ENCODE measurements at regions not wholly inside any gene's neighbourhood (a gene's known extent, or its start where the extent isn't known, plus 50 kb on each side); places are given as distances from the start of the nearest gene placed in this dataset.

- no peak for TF ChIP-seq ELF4 (CRISPR knock-in tag; IDR thresholded peaks at IDR 0.05; ENCODE audit: low read depth)
- no peak for TF ChIP-seq KAT7 (CRISPR knock-in tag; IDR thresholded peaks at IDR 0.05; ENCODE audit: borderline replicate concordance)
- no peak for TF ChIP-seq CTCF (IDR thresholded peaks at IDR 0.05)
- no peak for TF ChIP-seq NR2C2 (CRISPR knock-in tag; IDR thresholded peaks at IDR 0.05)
- TF ChIP-seq ZNF281 (CRISPR knock-in tag; IDR thresholded peaks at IDR 0.05): no peak
- TF ChIP-seq, protein P1, sequence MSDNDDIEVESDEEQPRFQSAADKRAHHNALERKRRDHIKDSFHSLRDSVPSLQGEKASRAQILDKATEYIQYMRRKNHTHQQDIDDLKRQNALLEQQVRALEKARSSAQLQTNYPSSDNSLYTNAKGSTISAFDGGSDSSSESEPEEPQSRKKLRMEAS (CRISPR knock-in tag; IDR thresholded peaks at IDR 0.05): no peak
- no peak for TF ChIP-seq SP1 (CRISPR knock-in tag; conservative IDR thresholded peaks at IDR 0.05)
- no peak for TF ChIP-seq JUN (CRISPR knock-in tag; IDR thresholded peaks at IDR 0.05)
- no peak for TF ChIP-seq CREM (CRISPR knock-in tag; IDR thresholded peaks at IDR 0.05)
- TF ChIP-seq, protein P2, sequence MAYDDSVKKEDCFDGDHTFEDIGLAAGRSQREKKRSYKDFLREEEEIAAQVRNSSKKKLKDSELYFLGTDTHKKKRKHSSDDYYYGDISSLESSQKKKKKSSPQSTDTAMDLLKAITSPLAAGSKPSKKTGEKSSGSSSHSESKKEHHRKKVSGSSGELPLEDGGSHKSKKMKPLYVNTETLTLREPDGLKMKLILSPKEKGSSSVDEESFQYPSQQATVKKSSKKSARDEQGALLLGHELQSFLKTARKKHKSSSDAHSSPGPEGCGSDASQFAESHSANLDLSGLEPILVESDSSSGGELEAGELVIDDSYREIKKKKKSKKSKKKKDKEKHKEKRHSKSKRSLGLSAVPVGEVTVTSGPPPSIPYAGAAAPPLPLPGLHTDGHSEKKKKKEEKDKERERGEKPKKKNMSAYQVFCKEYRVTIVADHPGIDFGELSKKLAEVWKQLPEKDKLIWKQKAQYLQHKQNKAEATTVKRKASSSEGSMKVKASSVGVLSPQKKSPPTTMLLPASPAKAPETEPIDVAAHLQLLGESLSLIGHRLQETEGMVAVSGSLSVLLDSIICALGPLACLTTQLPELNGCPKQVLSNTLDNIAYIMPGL (CRISPR knock-in tag; IDR thresholded peaks at IDR 0.05): no peak
Measured at GRCh38 chr15:31262143-31262530, 64.5 kb upstream of the KLF13 start.

Data from WTC11 (cell line).